Parathyroid adenoma (tissue), 2 donors: ENCODE measurements at regions not wholly inside any gene's neighbourhood (a gene's known extent, or its start where the extent isn't known, plus 50 kb on each side); places are given as distances from the start of the nearest gene placed in this dataset.

Source experiments
- H2AFZ ChIP-seq: fragments of 300-600 bp; sonication (generic); one replicate; pipeline ENCODE4 v1.7.0; 2017; ENCODE audit warnings: antibody characterized with exemption, mild to moderate bottlenecking
- H3K27ac ChIP-seq: fragments of 300-600 bp; sonication (generic); one replicate; pipeline ENCODE4 v1.7.0; 2017
- H3K27me3 ChIP-seq: fragments of 300-600 bp; sonication (generic); one replicate; pipeline ENCODE4 v1.7.0; 2017; ENCODE audit warnings: low read length; ENCODE audit not compliant: control insufficient read depth, insufficient read depth
- H3K36me3 ChIP-seq: fragments of 300-600 bp; sonication (generic); one replicate; pipeline ENCODE4 v1.7.0; 2017; ENCODE audit warnings: low read length; ENCODE audit not compliant: control insufficient read depth, insufficient read depth
- H3K4me1 ChIP-seq: fragments of 300-600 bp; sonication (generic); one replicate; pipeline ENCODE4 v1.7.0; 2017; ENCODE audit warnings: control low read depth
- H3K4me2 ChIP-seq: fragments of 300-600 bp; sonication (generic); one replicate; pipeline ENCODE4 v1.7.0; 2017; ENCODE audit warnings: low read length
- H3K4me3 ChIP-seq: fragments of 300-600 bp; sonication (generic); one replicate; pipeline ENCODE4 v1.7.0; 2017; ENCODE audit warnings: low read depth, low read length
- H3K79me2 ChIP-seq: fragments of 300-600 bp; sonication (generic); one replicate; pipeline ENCODE4 v1.7.0; 2017; ENCODE audit warnings: control low read depth
- H3K9ac ChIP-seq: fragments of 300-600 bp; sonication (generic); one replicate; pipeline ENCODE4 v1.7.0; 2017; ENCODE audit warnings: mild to moderate bottlenecking
- H3K9me3 ChIP-seq: fragments of 300-600 bp; sonication (generic); one replicate; pipeline ENCODE4 v1.7.0; 2017; ENCODE audit warnings: low read length; ENCODE audit not compliant: control insufficient read depth
- TF ChIP-seq, protein P1 (sequence below): fragments of 300-600 bp; sonication (generic); IDR thresholded peaks from one replicate; pipeline ENCODE4 v1.7.0; 2017; ENCODE audit warnings: antibody characterized with exemption, mild to moderate bottlenecking
- donor health status: primary hyperparathyroidism.

DNA sequence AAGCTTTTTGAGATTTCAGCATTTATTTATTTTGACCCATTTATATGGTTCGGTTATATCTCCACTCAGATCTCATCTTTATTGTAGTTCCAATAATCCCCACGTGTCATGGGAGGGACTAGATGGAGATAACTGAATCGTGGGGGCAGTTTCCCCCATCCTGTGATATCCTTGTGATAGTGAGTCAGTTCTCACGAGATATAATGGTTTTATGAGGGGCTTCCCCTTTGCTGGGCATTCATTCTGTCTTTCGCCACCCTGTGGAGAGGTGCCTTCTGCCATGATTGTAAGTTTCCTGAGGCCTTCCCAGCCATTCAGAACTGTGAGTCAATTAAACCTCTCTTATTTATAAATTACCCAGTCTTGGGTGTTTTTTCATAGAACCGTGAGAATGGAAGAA, 96.5 kb upstream of the PCSK1 start:
- Histone ChIP-seq H3K4me3 (no peak overlapping the region), H3K9me3 (no peaks in the 10 kb centered on the region), H2AFZ (no peak overlapping the region), H3K4me1 (no peaks in the 10 kb centered on the region), H3K79me2 (no peaks in the 10 kb centered on the region), H3K27ac (no peak overlapping the region), H3K9ac (no peak overlapping the region), H3K27me3 (no peaks in the 10 kb centered on the region), H3K4me2 (no peak overlapping the region), H3K36me3 (no peaks in the 10 kb centered on the region)
- TF ChIP-seq, protein P1, sequence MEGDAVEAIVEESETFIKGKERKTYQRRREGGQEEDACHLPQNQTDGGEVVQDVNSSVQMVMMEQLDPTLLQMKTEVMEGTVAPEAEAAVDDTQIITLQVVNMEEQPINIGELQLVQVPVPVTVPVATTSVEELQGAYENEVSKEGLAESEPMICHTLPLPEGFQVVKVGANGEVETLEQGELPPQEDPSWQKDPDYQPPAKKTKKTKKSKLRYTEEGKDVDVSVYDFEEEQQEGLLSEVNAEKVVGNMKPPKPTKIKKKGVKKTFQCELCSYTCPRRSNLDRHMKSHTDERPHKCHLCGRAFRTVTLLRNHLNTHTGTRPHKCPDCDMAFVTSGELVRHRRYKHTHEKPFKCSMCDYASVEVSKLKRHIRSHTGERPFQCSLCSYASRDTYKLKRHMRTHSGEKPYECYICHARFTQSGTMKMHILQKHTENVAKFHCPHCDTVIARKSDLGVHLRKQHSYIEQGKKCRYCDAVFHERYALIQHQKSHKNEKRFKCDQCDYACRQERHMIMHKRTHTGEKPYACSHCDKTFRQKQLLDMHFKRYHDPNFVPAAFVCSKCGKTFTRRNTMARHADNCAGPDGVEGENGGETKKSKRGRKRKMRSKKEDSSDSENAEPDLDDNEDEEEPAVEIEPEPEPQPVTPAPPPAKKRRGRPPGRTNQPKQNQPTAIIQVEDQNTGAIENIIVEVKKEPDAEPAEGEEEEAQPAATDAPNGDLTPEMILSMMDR, result no peak

- Histone ChIP-seq H3K4me3 (no peak overlapping the region), H3K9me3 (no peaks in the 10 kb centered on the region), H3K79me2 (no peaks in the 10 kb centered on the region), H3K4me2 (no peak overlapping the region), H3K9ac (no peak overlapping the region), H2AFZ (no peak overlapping the region), H3K27me3 (no peaks in the 10 kb centered on the region), H3K27ac (no peak overlapping the region), H3K4me1 (no peaks in the 10 kb centered on the region), H3K36me3 (no peaks in the 10 kb centered on the region)
- TF ChIP-seq, protein P1, result no peak
These were observed 97.9 kb upstream of the PCSK1 start for GRCh38 chr5:96530901-96531300.

DNA sequence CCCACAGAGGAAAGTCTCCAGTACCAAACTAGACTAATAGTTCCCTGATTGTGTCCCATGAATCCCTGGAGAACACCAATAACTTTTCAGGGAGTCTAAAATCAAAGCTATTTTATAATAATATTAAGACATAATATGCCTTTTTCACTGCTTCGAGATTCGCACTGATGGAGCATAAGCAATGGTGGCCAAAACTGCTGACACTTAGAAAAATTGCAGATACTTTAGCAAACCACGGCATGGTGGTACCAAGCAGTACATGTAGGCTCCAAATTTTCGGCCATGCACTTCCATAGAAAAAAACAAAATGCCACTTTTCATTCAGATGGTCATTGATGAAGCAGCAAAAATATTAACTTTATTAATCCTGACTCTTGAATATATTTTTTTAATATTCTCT, 100.3 kb upstream of the PCSK1 start:
- H3K9me3 ChIP-seq, result no peaks in the 10 kb centered on the region
- no peak overlapping the region for H3K4me3 ChIP-seq
- H3K27me3 ChIP-seq, result no peaks in the 10 kb centered on the region
- no peaks in the 10 kb centered on the region for H3K4me1 ChIP-seq
- H3K27ac ChIP-seq, result no peak overlapping the region
- no peak overlapping the region for H2AFZ ChIP-seq
- no peak overlapping the region for H3K4me2 ChIP-seq
- H3K79me2 ChIP-seq, result no peaks in the 10 kb centered on the region
- no peak overlapping the region for H3K9ac ChIP-seq
- TF ChIP-seq, protein P1, result no peak
- H3K36me3 ChIP-seq, result no peaks in the 10 kb centered on the region

DNA sequence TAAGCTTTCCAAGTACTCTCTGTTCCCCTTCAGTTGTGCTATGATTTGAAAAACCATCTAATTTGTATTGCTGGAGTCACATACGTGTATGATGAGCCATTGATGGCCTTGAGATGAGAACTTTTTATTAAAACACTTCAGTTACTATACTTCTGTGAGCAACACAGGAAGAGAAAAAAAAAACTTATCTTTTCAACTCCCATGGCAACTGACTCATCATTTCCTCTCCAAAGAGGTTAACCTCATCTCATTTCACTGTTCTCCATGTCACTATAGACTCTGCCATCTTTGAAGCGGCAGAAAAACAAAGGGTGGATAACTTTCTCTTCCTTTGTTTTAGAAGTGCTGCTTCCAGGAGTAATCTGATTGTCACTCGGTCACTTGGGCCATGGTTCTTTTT, 104.3 kb upstream of the PCSK1 start:
- no peaks in the 10 kb centered on the region for H3K36me3 ChIP-seq
- no peak overlapping the region for H3K27ac ChIP-seq
- TF ChIP-seq, protein P1, result no peak
- no peaks in the 10 kb centered on the region for H3K9me3 ChIP-seq
- H3K4me1 ChIP-seq, result no peaks in the 10 kb centered on the region
- H3K27me3 ChIP-seq, result no peaks in the 10 kb centered on the region
- no peak overlapping the region for H2AFZ ChIP-seq
- no peaks in the 10 kb centered on the region for H3K79me2 ChIP-seq
- no peak overlapping the region for H3K9ac ChIP-seq
- H3K4me2 ChIP-seq, result no peak overlapping the region
- H3K4me3 ChIP-seq, result no peak overlapping the region

GRCh38 chr5:96538808-96539250, 105.8 kb upstream of the PCSK1 start:
- Histone ChIP-seq H3K9ac (no peak overlapping the region), H2AFZ (no peak overlapping the region), H3K4me3 (no peak overlapping the region), H3K27me3 (no peaks in the 10 kb centered on the region), H3K4me2 (no peak overlapping the region), H3K27ac (no peak overlapping the region), H3K36me3 (no peaks in the 10 kb centered on the region), H3K79me2 (no peaks in the 10 kb centered on the region), H3K9me3 (no peaks in the 10 kb centered on the region), H3K4me1 (no peaks in the 10 kb centered on the region)
- TF ChIP-seq, protein P1, result no peak
